ENCODE measurements at regions not wholly inside any gene's neighbourhood (a gene's known extent, or its start where the extent isn't known, plus 50 kb on each side); places are given as distances from the start of the nearest gene placed in this dataset.

GRCh38 chr6:28743271-28743789 is 180.5 kb downstream of the TRIM27 start:
- no peak overlapping the region for H3K4me3 Mint-ChIP-seq
- H3K4me1 Mint-ChIP-seq, result peaks cover under 1% of the 10 kb centered on the region
- peaks cover 57% of the 10 kb centered on the region for H3K27me3 Mint-ChIP-seq
- no peak for DNase-seq
- POLR2A ChIA-PET, result no interaction called here
- peaks cover 3% of the 10 kb centered on the region for H3K36me3 Mint-ChIP-seq (ENCODE audit: low read depth)
- CTCF ChIA-PET, result interaction anchor here (0.6 kb wide), 1 partner anchor 922 kb away, joined by 3 read pairs; no protein-coding TSS in a partner anchor
- ATAC-seq, result no peak
- no peak overlapping the region for H3K27ac Mint-ChIP-seq
- intact Hi-C loops (cut with DNase I, micrococcal nuclease), result no loop called here
- peaks cover 12% of the 10 kb centered on the region for H3K9me3 Mint-ChIP-seq (ENCODE audit: low read depth)

- POLR2A ChIA-PET, result no interaction called here
- no peak for ATAC-seq
- CTCF ChIA-PET, result interaction anchor here (0.8 kb wide), 1 partner anchor 1703 kb away, joined by 4 read pairs; no protein-coding TSS in a partner anchor
- Mint-ChIP-seq H3K27ac (no peak overlapping the region), H3K4me3 (no peak overlapping the region), H3K27me3 (peaks cover 57% of the 10 kb centered on the region), H3K36me3 (ENCODE audit: low read depth) (no peaks in the 10 kb centered on the region), H3K4me1 (no peaks in the 10 kb centered on the region), H3K9me3 (ENCODE audit: low read depth) (peaks cover 14% of the 10 kb centered on the region)
- DNase-seq, result no peak
- intact Hi-C loops (cut with DNase I, micrococcal nuclease), result no loop called here
Measured at GRCh38 chr6:28747083-28747630, 176.6 kb downstream of the TRIM27 start.

- ChIA-PET CTCF (interaction anchor here (0.8 kb wide), 1 partner anchor 1703 kb away, joined by 4 read pairs; no protein-coding TSS in a partner anchor), POLR2A (no interaction called here)
- no peak overlapping the region for H3K27ac Mint-ChIP-seq
- no peaks in the 10 kb centered on the region for H3K4me1 Mint-ChIP-seq
- no peak overlapping the region for H3K4me3 Mint-ChIP-seq
- DNase-seq (peak; percentile 41), ATAC-seq (peak; percentile 19)
- peaks cover 60% of the 10 kb centered on the region for H3K27me3 Mint-ChIP-seq
- H3K9me3 Mint-ChIP-seq (ENCODE audit: low read depth), result peaks cover 14% of the 10 kb centered on the region
- no peaks in the 10 kb centered on the region for H3K36me3 Mint-ChIP-seq (ENCODE audit: low read depth)
- intact Hi-C loops (cut with DNase I, micrococcal nuclease), result no loop called here
Measured at GRCh38 chr6:28747631-28748157, 176.1 kb downstream of the TRIM27 start.

GRCh38 chr6:28748192-28748591 is 175.6 kb downstream of the TRIM27 start:
- Mint-ChIP-seq H3K4me1 (no peaks in the 10 kb centered on the region), H3K27ac (no peak overlapping the region), H3K27me3 (peaks cover 55% of the 10 kb centered on the region), H3K36me3 (ENCODE audit: low read depth) (no peaks in the 10 kb centered on the region), H3K4me3 (no peak overlapping the region), H3K9me3 (ENCODE audit: low read depth) (peaks cover 14% of the 10 kb centered on the region)
- ChIA-PET POLR2A (no interaction called here), CTCF (no interaction called here)
- no peak for DNase-seq
- ATAC-seq, result no peak
- intact Hi-C loops (cut with DNase I, micrococcal nuclease), result no loop called here

- intact Hi-C loops (cut with DNase I, micrococcal nuclease), result no loop called here
- H3K4me1 Mint-ChIP-seq, result no peaks in the 10 kb centered on the region
- H3K9me3 Mint-ChIP-seq (ENCODE audit: low read depth), result peaks cover 14% of the 10 kb centered on the region
- no peak for ATAC-seq
- no peak for DNase-seq
- H3K27ac Mint-ChIP-seq, result no peak overlapping the region
- H3K36me3 Mint-ChIP-seq (ENCODE audit: low read depth), result no peaks in the 10 kb centered on the region
- ChIA-PET POLR2A (interaction anchor here (0.7 kb wide), 1 partner anchor 775 kb away, joined by 3 read pairs; no protein-coding TSS in a partner anchor), CTCF (no interaction called here)
- peaks cover 43% of the 10 kb centered on the region for H3K27me3 Mint-ChIP-seq
- no peak overlapping the region for H3K4me3 Mint-ChIP-seq
Measured at GRCh38 chr6:28750926-28751458, 172.8 kb downstream of the TRIM27 start.

GRCh38 chr6:28751514-28751913 is 172.3 kb downstream of the TRIM27 start:
- Mint-ChIP-seq H3K9me3 (ENCODE audit: low read depth) (peaks cover 14% of the 10 kb centered on the region), H3K36me3 (ENCODE audit: low read depth) (no peaks in the 10 kb centered on the region), H3K4me3 (no peak overlapping the region), H3K27ac (no peak overlapping the region), H3K4me1 (no peaks in the 10 kb centered on the region), H3K27me3 (peaks cover 42% of the 10 kb centered on the region)
- intact Hi-C loops (cut with DNase I, micrococcal nuclease), result no loop called here
- CTCF ChIA-PET, result no interaction called here
- POLR2A ChIA-PET, result interaction anchor here (0.7 kb wide), 1 partner anchor 776 kb away, joined by 3 read pairs; no protein-coding TSS in a partner anchor
- DNase-seq (no peak), ATAC-seq (no peak)

GRCh38 chr6:28751963-28752350 is 171.8 kb downstream of the TRIM27 start:
- no peaks in the 10 kb centered on the region for H3K4me1 Mint-ChIP-seq
- peaks cover 14% of the 10 kb centered on the region for H3K9me3 Mint-ChIP-seq (ENCODE audit: low read depth)
- peaks cover 45% of the 10 kb centered on the region for H3K27me3 Mint-ChIP-seq
- no peak overlapping the region for H3K27ac Mint-ChIP-seq
- ChIA-PET POLR2A (no interaction called here), CTCF (no interaction called here)
- DNase-seq, result no peak
- H3K4me3 Mint-ChIP-seq, result no peak overlapping the region
- intact Hi-C loops (cut with DNase I, micrococcal nuclease), result no loop called here
- no peak for ATAC-seq
- no peaks in the 10 kb centered on the region for H3K36me3 Mint-ChIP-seq (ENCODE audit: low read depth)

GRCh38 chr6:28757429-28758045 is 166.2 kb downstream of the TRIM27 start:
- CTCF ChIA-PET, result no interaction called here

GRCh38 chr6:28758046-28758817 is 165.6 kb downstream of the TRIM27 start:
- Mint-ChIP-seq H3K36me3 (ENCODE audit: low read depth) (no peaks in the 10 kb centered on the region), H3K4me3 (no peak overlapping the region), H3K27ac (no peak overlapping the region), H3K27me3 (peaks cover 45% of the 10 kb centered on the region), H3K9me3 (ENCODE audit: low read depth) (no peaks in the 10 kb centered on the region), H3K4me1 (no peaks in the 10 kb centered on the region)
- intact Hi-C loops (cut with DNase I, micrococcal nuclease), result no loop called here
- POLR2A ChIA-PET, result no interaction called here
- CTCF ChIA-PET, result no interaction called here
- DNase-seq, result peak; percentile 43
- no peak for ATAC-seq

More at GRCh38 chr6:28757429-28758045, 166.2 kb downstream of the TRIM27 start:
- no peaks in the 10 kb centered on the region for H3K36me3 Mint-ChIP-seq (ENCODE audit: low read depth)
- ATAC-seq (no peak), DNase-seq (no peak)
- H3K4me3 Mint-ChIP-seq, result no peak overlapping the region
- intact Hi-C loops (cut with DNase I, micrococcal nuclease), result no loop called here
- no peaks in the 10 kb centered on the region for H3K9me3 Mint-ChIP-seq (ENCODE audit: low read depth)
- no peaks in the 10 kb centered on the region for H3K4me1 Mint-ChIP-seq
- no peak overlapping the region for H3K27ac Mint-ChIP-seq
- H3K27me3 Mint-ChIP-seq, result peaks cover 43% of the 10 kb centered on the region
- POLR2A ChIA-PET, result no interaction called here

- CTCF ChIA-PET, result no interaction called here
- H3K36me3 Mint-ChIP-seq (ENCODE audit: low read depth), result no peaks in the 10 kb centered on the region
- ATAC-seq (no peak), DNase-seq (no peak)
- H3K9me3 Mint-ChIP-seq (ENCODE audit: low read depth), result no peaks in the 10 kb centered on the region
- H3K27me3 Mint-ChIP-seq, result peaks cover 48% of the 10 kb centered on the region
- no peaks in the 10 kb centered on the region for H3K4me1 Mint-ChIP-seq
- POLR2A ChIA-PET, result no interaction called here
- no peak overlapping the region for H3K4me3 Mint-ChIP-seq
- no peak overlapping the region for H3K27ac Mint-ChIP-seq
- intact Hi-C loops (cut with DNase I, micrococcal nuclease), result no loop called here
Measured at GRCh38 chr6:28758818-28759235, 165.0 kb downstream of the TRIM27 start.

GRCh38 chr6:28764014-28764723 is 159.6 kb downstream of the TRIM27 start:
- no peak overlapping the region for H3K4me3 Mint-ChIP-seq
- no peak overlapping the region for H3K27ac Mint-ChIP-seq
- DNase-seq, result no peak
- ChIA-PET POLR2A (no interaction called here), CTCF (no interaction called here)
- H3K9me3 Mint-ChIP-seq (ENCODE audit: low read depth), result peaks cover 2% of the 10 kb centered on the region
- H3K36me3 Mint-ChIP-seq (ENCODE audit: low read depth), result peaks cover 2% of the 10 kb centered on the region
- no peaks in the 10 kb centered on the region for H3K4me1 Mint-ChIP-seq
- peaks cover 73% of the 10 kb centered on the region for H3K27me3 Mint-ChIP-seq
- no peak for ATAC-seq
- intact Hi-C loops (cut with DNase I, micrococcal nuclease), result no loop called here
